IMR-90 (cell line): ENCODE measurements at regions not wholly inside any gene's neighbourhood (a gene's known extent, or its start where the extent isn't known, plus 50 kb on each side); places are given as distances from the start of the nearest gene placed in this dataset.

ENCODE experiments used
- ATAC-seq: fragments of 200-7000 bp; cut with Tn5 transposase; 2 replicates; pipeline ENCODE4 v1.9.1; 2020; ENCODE audit warnings: low read depth, mild to moderate bottlenecking, moderate library complexity
- BruUV-seq: library from RNA; stranded (reverse); fragments of 400-500 nt; replicated peaks from 2 replicates; lab custom pipeline; 2021; lab: Mats Ljungman, UMichigan
- CTCF ChIA-PET: fragments of 300-600 bp; formaldehyde crosslinking; extraction: SDS; loops from one replicate; lab custom pipeline; 2021; ENCODE audit warnings: antibody characterized with exemption; lab: Yijun Ruan, JAX
- POLR2A ChIA-PET: fragments of 300-600 bp; sonication (Branson Sonifier 250); formaldehyde crosslinking; loops from one replicate; lab custom pipeline; 2022; ENCODE audit warnings: antibody characterized with exemption; ENCODE audit not compliant: unreplicated experiment; lab: Charles Lee
- DNase-seq: peaks from one replicate; pipeline ENCODE4 v3.0.0; 2013
- H2AFZ ChIP-seq: replicated peaks from 2 replicates; pipeline ENCODE3; 2013; ENCODE audit warnings: low read length, mild to moderate bottlenecking; ENCODE audit not compliant: poor library complexity
- H2AK5ac ChIP-seq: 2 replicates; pipeline ENCODE4 v1.6.1; 2013; ENCODE audit warnings: low read depth, low read length, inconsistent platforms
- H2AK9ac ChIP-seq: replicated peaks from 2 replicates; pipeline ENCODE3; 2013; ENCODE audit warnings: mild to moderate bottlenecking, low read depth, low read length, moderate library complexity; ENCODE audit not compliant: poor library complexity
- H2BK120ac ChIP-seq: 2 replicates; pipeline ENCODE4 v1.6.1; 2013; ENCODE audit warnings: low read depth, low read length, inconsistent platforms
- H2BK15ac ChIP-seq: 3 replicates; pipeline ENCODE4 v1.6.1; 2013; ENCODE audit warnings: low read depth, low read length, inconsistent platforms
- H2BK20ac ChIP-seq: 2 replicates; pipeline ENCODE4 v1.6.1; 2013; ENCODE audit warnings: low read depth, mild to moderate bottlenecking, inconsistent platforms, low read length, moderate library complexity
- H2BK5ac ChIP-seq: 2 replicates; pipeline ENCODE4 v1.6.1; 2013; ENCODE audit warnings: mild to moderate bottlenecking, low read depth, low read length, inconsistent platforms; ENCODE audit not compliant: poor library complexity, severe bottlenecking
- H3K14ac ChIP-seq: replicated peaks from 2 replicates; pipeline ENCODE4 v1.6.1; 2013; ENCODE audit warnings: low read depth, low read length, inconsistent platforms
- H3K18ac ChIP-seq: 2 replicates; pipeline ENCODE4 v1.6.1; 2013; ENCODE audit warnings: low read depth, low read length, control low read depth
- H3K23ac ChIP-seq: 2 replicates; pipeline ENCODE4 v1.6.1; 2013; ENCODE audit warnings: low read depth, low read length, inconsistent platforms
- H3K27ac ChIP-seq: 2 replicates; pipeline ENCODE4 v1.5.1; 2013; ENCODE audit warnings: mild to moderate bottlenecking, control low read depth, low read length; ENCODE audit not compliant: insufficient read depth
- H3K27me3 ChIP-seq: 2 replicates; pipeline ENCODE4 v1.6.1; 2013; ENCODE audit warnings: low read length; ENCODE audit not compliant: control insufficient read depth, insufficient read depth
- H3K36me3 ChIP-seq: 2 replicates; pipeline ENCODE4 v1.6.1; 2013; ENCODE audit warnings: low read length, mixed read lengths; ENCODE audit not compliant: control insufficient read depth, insufficient read depth
- H3K4ac ChIP-seq: 2 replicates; pipeline ENCODE4 v1.6.1; 2013; ENCODE audit warnings: low read depth, low read length, inconsistent platforms
- H3K4me1 ChIP-seq: 2 replicates; pipeline ENCODE4 v1.6.1; 2013; ENCODE audit warnings: low read length, mixed read lengths; ENCODE audit not compliant: control insufficient read depth, insufficient read depth
- H3K4me2 ChIP-seq: 2 replicates; pipeline ENCODE4 v1.6.1; 2013; ENCODE audit warnings: low read depth, mild to moderate bottlenecking, control low read depth, low read length, moderate library complexity
- H3K4me3 ChIP-seq: 2 replicates; pipeline ENCODE4 v1.5.1; 2013; ENCODE audit warnings: low read depth, mild to moderate bottlenecking, control low read depth, low read length, moderate library complexity; ENCODE audit not compliant: insufficient read depth
- H3K56ac ChIP-seq: 2 replicates; pipeline ENCODE4 v1.6.1; 2013; ENCODE audit warnings: low read length, inconsistent platforms; ENCODE audit not compliant: insufficient read depth; ENCODE audit errors: extremely low read depth
- H3K79me1 ChIP-seq, 2 experiments: 2 replicates each; pipeline ENCODE4 v1.6.1; 2013; ENCODE audit warnings: low read length in 2 of 2, inconsistent platforms in 1 of 2, low read depth in 1 of 2
- H3K9ac ChIP-seq: 2 replicates; pipeline ENCODE4 v1.6.1; 2013; ENCODE audit warnings: low read depth, low read length, control low read depth
- H3K9me1 ChIP-seq: 2 replicates; pipeline ENCODE4 v1.6.1; 2013; ENCODE audit warnings: low read length, inconsistent platforms; ENCODE audit not compliant: insufficient read depth
- H3K9me3 ChIP-seq: 2 replicates; pipeline ENCODE4 v1.6.1; 2013; ENCODE audit warnings: low read length; ENCODE audit not compliant: control insufficient read depth, insufficient read depth
- H4K20me1 ChIP-seq: 2 replicates; pipeline ENCODE4 v1.6.1; 2013; ENCODE audit warnings: low read length, inconsistent platforms; ENCODE audit not compliant: insufficient read depth
- H4K5ac ChIP-seq: 2 replicates; pipeline ENCODE4 v1.6.1; 2013; ENCODE audit warnings: mild to moderate bottlenecking, low read depth, low read length, control low read depth
- H4K8ac ChIP-seq, 2 experiments: 2 replicates each; pipeline ENCODE4 v1.6.1; 2013; ENCODE audit warnings: low read depth in 2 of 2, low read length in 2 of 2, control low read depth in 1 of 2, inconsistent platforms in 1 of 2
- H4K91ac ChIP-seq: 2 replicates; pipeline ENCODE4 v1.6.1; 2013; ENCODE audit warnings: low read depth, low read length, inconsistent platforms; ENCODE audit not compliant: insufficient read depth
- MAFK ChIP-seq: IDR thresholded peaks from 2 replicates; pipeline ENCODE4 v1.6.1; 2012; ENCODE audit warnings: low read depth, low read length, improper control_type of control experiment
- MXI1 ChIP-seq: IDR thresholded peaks from 2 replicates; pipeline ENCODE4 v1.6.1; 2012; ENCODE audit warnings: low read depth, mild to moderate bottlenecking, low read length, moderate library complexity, borderline replicate concordance
- NFE2L2 ChIP-seq: fragments of 150-350 bp; IDR thresholded peaks from 2 replicates; pipeline ENCODE4 v1.6.1; 2016; ENCODE audit warnings: low read depth, mild to moderate bottlenecking, low read length
- USF2 ChIP-seq: fragments of 150-350 bp; IDR thresholded peaks from 2 replicates; pipeline ENCODE4 v1.6.1; 2017; ENCODE audit warnings: mild to moderate bottlenecking, antibody characterized with exemption, low read length, low read depth
- WGBS, 2 experiments: methylation state at CpG; one replicate each; pipeline versions ENCODE4 v1.1.5 to v1.1.7; 2013; ENCODE audit warnings: missing lambda C conversion rate in 2 of 2; ENCODE audit not compliant: insufficient read length in 1 of 2; ENCODE audit errors: extremely low coverage in 2 of 2; 5-methylcytosine and 5-hydroxymethylcytosine counted together
- dilution Hi-C: fragments of 300-500 bp; cut with HindIII; formaldehyde crosslinking; loops from one replicate; pipeline ENCODE4 v1.14.3; 2018; ENCODE audit warnings: low sequenced_read_pairs; ENCODE audit not compliant: unreplicated experiment
- in situ Hi-C: fragments of 300-500 bp; cut with MboI; formaldehyde crosslinking; loops from 3 replicates; pipeline ENCODE4 v1.14.3; 2019; ENCODE audit warnings: low sequenced_read_pairs, inconsistent platforms, mixed read lengths
- intact Hi-C: fragments of 100-400 bp; cut with micrococcal nuclease; formaldehyde crosslinking; loops from 2 replicates; pipeline ENCODE4 v1.10.0; 2022

GRCh38 chr11:70764356-70764905, 366.1 kb downstream of the CTTN start:
- Histone ChIP-seq H3K27me3 (no peaks in the 10 kb centered on the region), H2BK5ac (no peak overlapping the region), H3K4me2 (no peak overlapping the region), H3K27ac (no peak overlapping the region), H3K4ac (no peak overlapping the region), H3K36me3 (no peaks in the 10 kb centered on the region; the same call in 1 of the 2 replicates), H2BK20ac (no peak overlapping the region), H3K4me3 (no peak overlapping the region), H2BK15ac (no peak overlapping the region), H4K5ac (no peak overlapping the region), H2BK120ac (no peak overlapping the region), H3K79me1 (no peaks in the 10 kb centered on the region), H4K91ac (no peak overlapping the region), H4K8ac (no peak overlapping the region), H3K14ac (no peak overlapping the region), H2AK5ac (no peak overlapping the region), H3K56ac (no peak overlapping the region), H3K9me1 (no peaks in the 10 kb centered on the region), H3K9ac (no peak overlapping the region), H3K23ac (no peak overlapping the region), H3K18ac (no peak overlapping the region), H3K4me1 (no peaks in the 10 kb centered on the region), H4K20me1 (no peaks in the 10 kb centered on the region; the same call in 1 of the 2 replicates), H3K9me3 (peaks cover 2% of the 10 kb centered on the region; the same call in 1 of the 2 replicates), H2AK9ac (no peak overlapping the region), H2AFZ (no peak overlapping the region)
- DNase-seq (no peak), ATAC-seq (no peak)
- in situ Hi-C loops: no loop called here
- no TSS peak for BruUV-seq
- intact Hi-C loops: no loop called here
- dilution Hi-C loops: no loop called here
- ChIA-PET CTCF (no interaction called here), POLR2A (no interaction called here)
- no peak for TF ChIP-seq MXI1
- TF ChIP-seq USF2: no peak
- TF ChIP-seq MAFK: no peak
- no peak for TF ChIP-seq NFE2L2
- 48 to 100% methylated on average over 2 to 3 of the region's 3 CpGs for WGBS, 2 experiments
